GM23248 (cell line): ENCODE measurements at regions not wholly inside any gene's neighbourhood (a gene's known extent, or its start where the extent isn't known, plus 50 kb on each side); places are given as distances from the start of the nearest gene placed in this dataset.

Experiments
- DNase-seq: peaks from one replicate; pipeline ENCODE4 v3.0.0-alpha.2; 2015
- H2AFZ ChIP-seq: fragments of 200-600 bp; sonication (generic); 2 replicates; pipeline ENCODE4 v1.6.1; 2016; ENCODE audit warnings: antibody characterized with exemption
- H3F3A ChIP-seq: fragments of 200-600 bp; sonication (generic); 2 replicates; pipeline ENCODE4 v1.6.1; 2016; ENCODE audit warnings: mild to moderate bottlenecking, antibody characterized with exemption, mixed run types; ENCODE audit not compliant: insufficient read depth
- H3K27ac ChIP-seq: fragments of 200-600 bp; sonication (generic); 2 replicates; pipeline ENCODE4 v1.5.1; 2016; ENCODE audit warnings: mild to moderate bottlenecking
- H3K27me3 ChIP-seq: fragments of 200-600 bp; sonication (generic); replicated peaks from 2 replicates; pipeline ENCODE4 v1.6.1; 2016; ENCODE audit warnings: mild to moderate bottlenecking; ENCODE audit not compliant: insufficient read depth
- H3K36me3 ChIP-seq: fragments of 200-600 bp; sonication (generic); 2 replicates; pipeline ENCODE4 v1.6.1; 2016; ENCODE audit warnings: low read depth, mild to moderate bottlenecking
- H3K4me1 ChIP-seq: fragments of 200-600 bp; sonication (generic); 2 replicates; pipeline ENCODE4 v1.6.1; 2016; ENCODE audit warnings: mild to moderate bottlenecking; ENCODE audit not compliant: insufficient read depth
- H3K4me2 ChIP-seq: fragments of 200-600 bp; sonication (generic); one replicate; pipeline ENCODE4 v1.6.1; 2016; ENCODE audit warnings: mild to moderate bottlenecking; ENCODE audit not compliant: unreplicated experiment
- H3K4me3 ChIP-seq: fragments of 200-600 bp; sonication (generic); 2 replicates; pipeline ENCODE4 v1.5.1; 2016; ENCODE audit warnings: mild to moderate bottlenecking
- H3K79me2 ChIP-seq: fragments of 200-600 bp; sonication (generic); 2 replicates; pipeline ENCODE4 v1.6.1; 2016; ENCODE audit warnings: mild to moderate bottlenecking; ENCODE audit not compliant: insufficient read depth
- H3K9ac ChIP-seq: fragments of 200-600 bp; sonication (generic); 2 replicates; pipeline ENCODE4 v1.6.1; 2016; ENCODE audit warnings: mild to moderate bottlenecking
- H3K9me2 ChIP-seq: fragments of 200-600 bp; sonication (generic); 2 replicates; pipeline ENCODE4 v1.6.1; 2016; ENCODE audit warnings: mixed run types, mild to moderate bottlenecking, moderate library complexity; ENCODE audit not compliant: insufficient read depth
- H3K9me3 ChIP-seq: fragments of 200-600 bp; sonication (generic); one replicate; pipeline ENCODE4 v1.6.1; 2017; ENCODE audit warnings: low read depth
- H4K20me1 ChIP-seq: fragments of 200-600 bp; sonication (generic); 2 replicates; pipeline ENCODE4 v1.6.0; 2016; ENCODE audit not compliant: insufficient read depth
- EZH2 ChIP-seq: fragments of 200-600 bp; sonication (generic); IDR thresholded peaks from 2 replicates; pipeline ENCODE4 v1.6.1; 2018; ENCODE audit warnings: antibody characterized with exemption, mild to moderate bottlenecking; ENCODE audit not compliant: insufficient read depth, poor library complexity, severe bottlenecking
- EZH2phosphoT487 ChIP-seq: fragments of 200-600 bp; sonication (generic); IDR thresholded peaks from 2 replicates; pipeline ENCODE4 v1.6.1; 2018; ENCODE audit warnings: antibody characterized with exemption, moderate library complexity, mild to moderate bottlenecking, low read depth; ENCODE audit not compliant: insufficient read depth
- WGBS, 2 experiments: methylation state at CpG; one replicate each; pipeline ENCODE4 v1.1.6; 2015 to 2017; ENCODE audit warnings: low lambda C conversion rate in 2 of 2, low coverage in 1 of 2; ENCODE audit errors: missing lambda C conversion rate in 2 of 2; 5-methylcytosine and 5-hydroxymethylcytosine counted together
- in situ Hi-C: fragments of 300-500 bp; cut with MboI; formaldehyde crosslinking; loops from 2 replicates; pipeline ENCODE4 v1.15.0; 2020

- no peaks in the 10 kb centered on the region for H3K36me3 ChIP-seq
- no peak overlapping the region for H3K4me2 ChIP-seq
- no peaks in the 10 kb centered on the region for H3F3A ChIP-seq
- H3K27me3 ChIP-seq, result no peaks in the 10 kb centered on the region
- H3K4me1 ChIP-seq, result no peaks in the 10 kb centered on the region
- TF ChIP-seq EZH2phosphoT487, result no peak
- H3K27ac ChIP-seq, result no peak overlapping the region
- H3K9me2 ChIP-seq, result no peaks in the 10 kb centered on the region
- 43 to 46% methylated on average over 3 of the region's 3 CpGs for WGBS, 2 experiments
- no peaks in the 10 kb centered on the region for H3K9me3 ChIP-seq
- no peak for DNase-seq
- H3K4me3 ChIP-seq, result no peak overlapping the region
- H3K9ac ChIP-seq, result no peak overlapping the region
- H3K79me2 ChIP-seq, result no peaks in the 10 kb centered on the region
- no peaks in the 10 kb centered on the region for H4K20me1 ChIP-seq
- no peak overlapping the region for H2AFZ ChIP-seq
- in situ Hi-C loops, result no loop called here
These were observed 263.2 kb upstream of the SPRY2 start for GRCh38 chr13:80604098-80604497.

- Histone ChIP-seq H3K9me2 (no peaks in the 10 kb centered on the region), H3K9me3 (no peaks in the 10 kb centered on the region), H3K4me2 (no peak overlapping the region), H4K20me1 (no peaks in the 10 kb centered on the region), H3K4me1 (no peaks in the 10 kb centered on the region), H3K9ac (no peak overlapping the region), H3K27me3 (no peaks in the 10 kb centered on the region), H2AFZ (no peak overlapping the region), H3K36me3 (no peaks in the 10 kb centered on the region), H3K79me2 (no peaks in the 10 kb centered on the region), H3F3A (no peaks in the 10 kb centered on the region), H3K27ac (no peak overlapping the region), H3K4me3 (no peak overlapping the region)
- TF ChIP-seq EZH2 (no peak), EZH2phosphoT487 (no peak)
- in situ Hi-C loops, result no loop called here
- 0% methylated on average over 1 of the region's 1 CpG for whole genome bisulfite sequencing, 2 experiments
- DNase-seq, result no peak
These were observed 262.4 kb upstream of the SPRY2 start for GRCh38 chr13:80603351-80603750.

- Histone ChIP-seq H3K9me2 (no peaks in the 10 kb centered on the region), H2AFZ (no peak overlapping the region), H3K4me1 (no peaks in the 10 kb centered on the region), H3K4me3 (no peak overlapping the region), H3K4me2 (no peak overlapping the region), H3K9me3 (no peaks in the 10 kb centered on the region), H3K36me3 (no peaks in the 10 kb centered on the region), H4K20me1 (no peaks in the 10 kb centered on the region), H3K9ac (no peak overlapping the region), H3K27ac (no peak overlapping the region), H3F3A (no peaks in the 10 kb centered on the region), H3K27me3 (no peaks in the 10 kb centered on the region), H3K79me2 (no peaks in the 10 kb centered on the region)
- in situ Hi-C loops, result no loop called here
- DNase-seq, result no peak
- no peak for TF ChIP-seq EZH2phosphoT487
- no peak for TF ChIP-seq EZH2
These were observed 258.8 kb upstream of the SPRY2 start for GRCh38 chr13:80599765-80600164.

- Histone ChIP-seq H3K9ac (no peak overlapping the region), H2AFZ (no peak overlapping the region), H3F3A (no peaks in the 10 kb centered on the region), H3K27ac (no peak overlapping the region), H3K9me3 (no peaks in the 10 kb centered on the region), H3K4me2 (no peak overlapping the region), H3K4me1 (no peaks in the 10 kb centered on the region), H3K4me3 (no peak overlapping the region), H3K27me3 (no peaks in the 10 kb centered on the region), H3K79me2 (no peaks in the 10 kb centered on the region), H3K9me2 (no peaks in the 10 kb centered on the region), H4K20me1 (no peaks in the 10 kb centered on the region), H3K36me3 (no peaks in the 10 kb centered on the region)
- no peak for TF ChIP-seq EZH2
- DNase-seq, result no peak
- in situ Hi-C loops, result no loop called here
- 26 to 33% methylated on average over 3 of the region's 3 CpGs for WGBS, 2 experiments
These were observed 257.3 kb upstream of the SPRY2 start for GRCh38 chr13:80598189-80598588.

- H3K4me3 ChIP-seq, result no peak overlapping the region
- H3K27me3 ChIP-seq, result no peaks in the 10 kb centered on the region
- no peaks in the 10 kb centered on the region for H3K36me3 ChIP-seq
- H3F3A ChIP-seq, result no peaks in the 10 kb centered on the region
- no peak for DNase-seq
- no peak overlapping the region for H3K4me2 ChIP-seq
- H3K9me2 ChIP-seq, result no peaks in the 10 kb centered on the region
- H3K9me3 ChIP-seq, result no peaks in the 10 kb centered on the region
- H2AFZ ChIP-seq, result no peak overlapping the region
- no peaks in the 10 kb centered on the region for H3K79me2 ChIP-seq
- no peak overlapping the region for H3K27ac ChIP-seq
- no peaks in the 10 kb centered on the region for H4K20me1 ChIP-seq
- TF ChIP-seq EZH2 (no peak), EZH2phosphoT487 (no peak)
- WGBS, 2 experiments, result 28 to 35% methylated on average over 4 of the region's 4 CpGs
- in situ Hi-C loops, result no loop called here
- H3K4me1 ChIP-seq, result no peaks in the 10 kb centered on the region
- no peak overlapping the region for H3K9ac ChIP-seq
These were observed 251.2 kb upstream of the SPRY2 start for GRCh38 chr13:80591976-80592740.
